GM13976 (cell line): ENCODE measurements at regions not wholly inside any gene's neighbourhood (a gene's known extent, or its start where the extent isn't known, plus 50 kb on each side); places are given as distances from the start of the nearest gene placed in this dataset.

Source experiments
- DNase-seq: peaks from one replicate; pipeline ENCODE4 v3.0.0; 2012; ENCODE audit warnings: low spot score
- in situ Hi-C: fragments of 300-500 bp; cut with MboI; formaldehyde crosslinking; loops from one replicate; pipeline ENCODE4 v1.12.0; 2022; ENCODE audit warnings: low sequenced_read_pairs, mixed read lengths, inconsistent platforms; ENCODE audit not compliant: unreplicated experiment
- TF ChIP-seq, protein P1 (sequence below): IDR thresholded peaks from 2 replicates; pipeline ENCODE4 v1.5.1; 2012; ENCODE audit warnings: borderline replicate concordance, mild to moderate bottlenecking; ENCODE audit not compliant: insufficient read depth; ENCODE audit errors: extremely low read depth, missing control alignments, control extremely low read depth

DNA sequence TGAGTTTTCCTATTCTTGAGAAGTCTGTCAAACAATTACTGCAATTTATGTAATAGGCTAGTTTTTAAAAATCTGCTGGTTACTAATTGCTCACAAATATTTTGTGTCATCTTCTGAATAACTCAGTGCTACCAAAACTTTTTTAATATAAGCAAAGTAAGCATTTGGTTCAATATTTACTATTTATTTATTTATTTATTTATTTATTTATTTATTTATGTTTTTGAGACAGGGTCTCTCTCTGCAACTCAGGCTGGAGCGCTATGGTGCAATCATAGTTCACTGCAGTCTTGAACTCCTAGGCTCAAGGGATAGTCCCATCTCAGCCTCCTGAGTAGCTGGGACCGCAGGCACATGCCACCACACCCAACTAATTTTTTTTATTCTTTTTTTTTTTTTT, 60.4 kb upstream of the CDH20 start:
- no peak for DNase-seq
- TF ChIP-seq, protein P1, sequence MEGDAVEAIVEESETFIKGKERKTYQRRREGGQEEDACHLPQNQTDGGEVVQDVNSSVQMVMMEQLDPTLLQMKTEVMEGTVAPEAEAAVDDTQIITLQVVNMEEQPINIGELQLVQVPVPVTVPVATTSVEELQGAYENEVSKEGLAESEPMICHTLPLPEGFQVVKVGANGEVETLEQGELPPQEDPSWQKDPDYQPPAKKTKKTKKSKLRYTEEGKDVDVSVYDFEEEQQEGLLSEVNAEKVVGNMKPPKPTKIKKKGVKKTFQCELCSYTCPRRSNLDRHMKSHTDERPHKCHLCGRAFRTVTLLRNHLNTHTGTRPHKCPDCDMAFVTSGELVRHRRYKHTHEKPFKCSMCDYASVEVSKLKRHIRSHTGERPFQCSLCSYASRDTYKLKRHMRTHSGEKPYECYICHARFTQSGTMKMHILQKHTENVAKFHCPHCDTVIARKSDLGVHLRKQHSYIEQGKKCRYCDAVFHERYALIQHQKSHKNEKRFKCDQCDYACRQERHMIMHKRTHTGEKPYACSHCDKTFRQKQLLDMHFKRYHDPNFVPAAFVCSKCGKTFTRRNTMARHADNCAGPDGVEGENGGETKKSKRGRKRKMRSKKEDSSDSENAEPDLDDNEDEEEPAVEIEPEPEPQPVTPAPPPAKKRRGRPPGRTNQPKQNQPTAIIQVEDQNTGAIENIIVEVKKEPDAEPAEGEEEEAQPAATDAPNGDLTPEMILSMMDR: no peak
- in situ Hi-C loops: no loop called here

DNA sequence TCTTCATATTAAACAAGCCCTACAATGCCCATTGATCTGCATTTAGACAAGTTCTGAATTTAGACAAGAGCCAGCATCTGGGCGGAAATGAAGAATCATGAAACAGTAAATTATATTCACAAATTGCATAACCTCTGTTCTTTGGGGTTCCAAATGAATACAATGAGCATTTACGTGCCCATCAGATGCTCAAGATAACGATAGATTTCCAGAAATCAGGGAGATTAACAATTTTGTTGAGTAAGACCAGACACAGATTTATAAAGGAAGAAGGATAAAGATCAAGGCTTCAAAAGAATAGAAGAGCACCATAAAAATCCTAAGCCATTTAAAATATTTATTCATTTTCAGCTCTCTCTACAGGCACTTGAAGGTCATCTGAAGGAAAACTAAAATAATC, 59.7 kb upstream of the CDH20 start:
- TF ChIP-seq, protein P1: no peak

DNA sequence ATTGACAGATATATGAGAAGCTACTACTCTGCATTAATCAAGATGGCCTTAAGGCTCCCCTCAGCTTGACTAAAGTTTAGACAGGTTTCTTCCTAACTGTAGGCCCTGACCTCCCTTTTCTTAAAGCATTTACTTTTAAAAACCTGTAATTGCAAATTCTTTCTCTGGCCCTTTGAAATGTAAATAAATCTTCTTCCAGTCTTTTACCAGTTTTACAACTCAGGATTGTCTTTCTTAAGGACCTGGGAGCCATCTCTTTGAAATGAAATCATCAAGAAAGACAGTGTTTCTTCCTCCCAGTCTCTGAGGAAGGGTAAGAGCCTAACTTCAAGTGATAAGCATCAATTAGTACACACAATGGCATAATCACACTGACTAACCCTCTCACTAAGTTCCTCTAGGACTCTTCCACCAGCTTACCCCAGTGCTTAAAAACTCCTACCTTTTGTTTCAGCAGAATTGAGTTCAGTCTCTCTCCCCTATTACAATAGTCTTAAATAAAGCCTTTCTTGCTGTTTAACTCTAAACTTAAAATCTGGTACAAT, 58.7 kb upstream of the CDH20 start:
- DNase-seq: no peak
- in situ Hi-C loops: no loop called here
- TF ChIP-seq, protein P1: no peak

More for the DNA sequence above, 59.7 kb upstream of the CDH20 start:
- in situ Hi-C loops: no loop called here
- no peak for DNase-seq

DNA sequence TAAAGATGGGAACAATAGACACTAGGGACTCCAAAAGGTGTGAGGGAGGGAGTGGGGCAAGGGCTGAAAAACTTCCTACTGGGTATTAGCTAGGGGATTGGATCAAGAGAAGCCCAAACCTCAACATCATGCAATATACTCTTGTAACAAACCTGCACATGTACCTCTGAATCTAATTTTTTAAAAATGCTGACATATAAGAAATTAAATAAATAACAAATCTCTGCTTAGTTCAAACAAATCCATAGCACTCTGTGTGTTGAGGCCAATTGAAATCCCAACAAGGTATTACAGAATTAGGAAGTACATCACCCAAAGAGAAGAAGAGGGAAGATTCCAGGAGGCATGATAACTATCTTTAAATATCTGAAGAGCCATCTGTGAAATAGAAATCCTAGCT, 55.4 kb upstream of the CDH20 start:
- in situ Hi-C loops: no loop called here
- DNase-seq: no peak
- TF ChIP-seq, protein P1: no peak

DNA sequence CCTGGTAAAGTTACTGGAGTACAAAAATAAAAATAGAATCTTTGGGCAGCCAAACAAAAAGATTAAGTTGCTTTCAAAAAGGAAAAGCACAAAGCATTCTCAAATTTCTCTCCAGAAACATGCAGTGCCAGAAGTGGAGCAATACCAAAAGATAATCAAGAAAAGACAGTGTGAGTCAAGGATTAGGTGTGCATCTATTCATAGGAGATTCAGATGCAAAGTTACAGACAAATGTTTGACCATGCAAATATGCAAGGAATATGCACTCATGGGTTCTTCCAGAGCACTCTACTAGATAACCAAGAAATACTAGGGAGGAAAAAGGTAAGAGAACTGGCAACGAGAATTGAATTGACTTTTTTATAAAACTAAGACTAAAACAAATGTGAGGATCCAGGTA, 51.8 kb upstream of the CDH20 start:
- in situ Hi-C loops: no loop called here
- TF ChIP-seq, protein P1: no peak
- no peak for DNase-seq

DNA sequence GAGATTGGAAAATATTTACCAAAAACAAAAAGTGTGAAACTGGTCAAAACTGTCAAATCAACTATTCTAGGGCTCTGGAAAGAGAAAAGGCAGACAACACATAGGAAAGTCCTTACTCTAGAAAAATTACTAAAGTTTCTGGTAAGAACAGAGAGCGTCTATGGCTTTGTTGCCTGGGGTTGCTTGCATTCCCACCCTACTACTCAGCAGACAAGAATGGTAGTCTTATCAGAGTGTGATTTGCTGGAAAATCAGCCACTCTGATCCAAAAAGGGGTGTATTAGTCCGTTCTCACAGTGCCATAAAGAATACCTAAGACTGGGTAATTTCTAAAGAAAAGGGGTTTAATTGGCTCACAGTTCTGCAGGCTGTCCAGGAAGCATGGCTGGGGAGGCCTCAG, 50.3 kb upstream of the CDH20 start:
- no peak for DNase-seq
- TF ChIP-seq, protein P1: no peak
- in situ Hi-C loops: no loop called here
